ENCODE measurements at regions not wholly inside any gene's neighbourhood (a gene's known extent, or its start where the extent isn't known, plus 50 kb on each side); places are given as distances from the start of the nearest gene placed in this dataset.

DNA sequence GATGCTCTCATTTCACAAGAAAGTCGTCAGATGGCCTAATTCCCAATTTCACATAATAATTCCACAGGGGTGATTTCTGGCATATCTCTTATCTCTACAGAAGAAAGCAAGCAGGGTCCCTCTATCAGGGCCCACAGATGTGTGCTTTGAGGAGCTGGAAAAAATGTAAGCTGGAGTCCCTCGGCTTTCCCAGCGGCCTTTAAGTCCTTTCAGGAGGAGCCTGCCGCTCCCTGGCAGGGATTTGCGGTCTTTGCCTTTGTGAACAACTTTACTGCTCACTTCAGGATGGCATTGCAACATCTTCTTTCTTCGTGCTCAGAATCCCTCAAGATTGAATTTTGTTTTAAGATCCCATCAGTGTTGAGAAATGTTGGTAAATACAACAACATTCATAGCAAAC lies 83.0 kb downstream of the FZD10 start:
- CTCF ChIA-PET, result no interaction called here
- Mint-ChIP-seq H3K36me3 (no peaks in the 10 kb centered on the region), H3K4me3 (no peak overlapping the region), H3K27ac (no peak overlapping the region), H3K9me3 (ENCODE audit: low read depth) (peaks cover 11% of the 10 kb centered on the region), H3K27me3 (no peaks in the 10 kb centered on the region), H3K4me1 (no peaks in the 10 kb centered on the region)
- ATAC-seq (no peak), DNase-seq (no peak)

DNA sequence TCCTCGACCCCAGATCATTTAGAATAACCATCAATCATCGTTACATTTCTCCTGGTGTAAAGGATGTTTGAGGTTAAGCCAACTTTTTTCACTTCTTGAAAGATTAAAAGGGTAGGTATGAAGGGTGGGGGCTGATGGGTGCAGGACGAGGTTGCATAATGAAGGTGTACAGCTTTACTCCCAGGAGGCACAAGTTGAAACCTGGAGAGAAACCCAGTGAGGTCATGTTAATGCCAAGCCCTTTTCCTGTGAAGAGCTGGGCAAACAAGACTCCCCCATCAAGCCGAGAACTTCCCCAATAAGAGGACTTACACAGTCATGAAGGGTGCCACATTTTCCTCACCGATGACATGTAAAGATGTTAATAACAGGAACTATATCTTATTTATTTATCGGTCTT lies 84.3 kb downstream of the FZD10 start:
- no peaks in the 10 kb centered on the region for H3K4me1 Mint-ChIP-seq
- CTCF ChIA-PET, result no interaction called here
- H3K9me3 Mint-ChIP-seq (ENCODE audit: low read depth), result peaks cover 10% of the 10 kb centered on the region
- no peak for DNase-seq
- H3K27me3 Mint-ChIP-seq, result no peaks in the 10 kb centered on the region
- no peak overlapping the region for H3K4me3 Mint-ChIP-seq
- ATAC-seq, result no peak
- no peaks in the 10 kb centered on the region for H3K36me3 Mint-ChIP-seq
- no peak overlapping the region for H3K27ac Mint-ChIP-seq

DNA sequence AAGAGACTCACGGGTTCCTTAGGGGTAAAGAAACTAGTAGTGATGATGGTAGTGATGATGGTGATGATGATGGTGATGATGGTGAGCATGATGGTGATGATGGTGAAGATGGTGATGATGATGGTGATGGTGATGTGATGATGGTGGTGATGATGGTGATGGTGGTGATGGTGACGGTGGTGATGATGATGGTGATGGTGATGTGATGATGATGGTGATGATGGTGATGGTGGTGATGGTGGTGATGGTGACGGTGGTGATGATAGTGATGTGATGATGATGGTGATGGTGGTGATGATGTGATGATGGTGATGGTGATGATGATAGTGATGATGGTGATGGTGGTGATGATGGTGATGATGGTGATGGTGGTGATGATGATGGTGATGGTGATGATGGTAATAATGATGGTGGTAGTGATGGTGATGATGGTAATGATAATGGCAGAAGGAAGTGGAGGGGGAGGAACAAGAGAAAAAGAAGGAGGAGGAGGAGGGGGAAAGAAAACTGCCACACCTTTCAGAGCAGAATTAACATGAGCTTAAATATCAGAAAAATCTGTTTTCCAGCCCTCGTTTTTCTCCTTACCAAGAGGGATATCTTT lies 85.5 kb downstream of the FZD10 start:
- ATAC-seq (no peak), DNase-seq (no peak)
- CTCF ChIA-PET, result no interaction called here
- H3K27me3 Mint-ChIP-seq, result no peaks in the 10 kb centered on the region
- no peaks in the 10 kb centered on the region for H3K36me3 Mint-ChIP-seq
- no peaks in the 10 kb centered on the region for H3K4me1 Mint-ChIP-seq
- H3K4me3 Mint-ChIP-seq, result no peak overlapping the region
- H3K9me3 Mint-ChIP-seq (ENCODE audit: low read depth), result peaks cover 6% of the 10 kb centered on the region
- no peak overlapping the region for H3K27ac Mint-ChIP-seq

DNA sequence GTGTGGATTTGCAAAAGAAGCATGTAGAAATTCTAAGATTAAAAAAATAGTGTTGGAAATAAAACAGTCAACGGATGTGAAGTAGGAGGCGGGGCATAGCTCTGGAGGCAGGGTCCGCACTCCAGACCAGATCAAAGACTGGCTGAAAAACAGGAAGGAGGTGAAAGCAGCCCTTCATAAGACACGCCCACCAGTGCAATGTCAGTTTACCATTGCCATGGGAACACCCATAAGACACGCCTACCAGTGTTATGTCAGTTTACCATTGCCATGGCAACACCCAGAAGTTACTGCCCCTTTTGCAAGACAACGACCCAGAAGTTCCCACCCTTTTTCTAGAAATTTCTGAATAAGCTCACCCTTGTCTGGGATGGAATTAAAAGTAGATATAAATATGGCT lies 87.1 kb downstream of the FZD10 start:
- H3K36me3 Mint-ChIP-seq, result no peaks in the 10 kb centered on the region
- H3K4me3 Mint-ChIP-seq, result no peak overlapping the region
- H3K27ac Mint-ChIP-seq, result no peak overlapping the region
- DNase-seq (no peak), ATAC-seq (no peak)
- no peaks in the 10 kb centered on the region for H3K27me3 Mint-ChIP-seq
- CTCF ChIA-PET, result no interaction called here
- H3K4me1 Mint-ChIP-seq, result no peaks in the 10 kb centered on the region
- H3K9me3 Mint-ChIP-seq (ENCODE audit: low read depth), result peaks cover 9% of the 10 kb centered on the region

DNA sequence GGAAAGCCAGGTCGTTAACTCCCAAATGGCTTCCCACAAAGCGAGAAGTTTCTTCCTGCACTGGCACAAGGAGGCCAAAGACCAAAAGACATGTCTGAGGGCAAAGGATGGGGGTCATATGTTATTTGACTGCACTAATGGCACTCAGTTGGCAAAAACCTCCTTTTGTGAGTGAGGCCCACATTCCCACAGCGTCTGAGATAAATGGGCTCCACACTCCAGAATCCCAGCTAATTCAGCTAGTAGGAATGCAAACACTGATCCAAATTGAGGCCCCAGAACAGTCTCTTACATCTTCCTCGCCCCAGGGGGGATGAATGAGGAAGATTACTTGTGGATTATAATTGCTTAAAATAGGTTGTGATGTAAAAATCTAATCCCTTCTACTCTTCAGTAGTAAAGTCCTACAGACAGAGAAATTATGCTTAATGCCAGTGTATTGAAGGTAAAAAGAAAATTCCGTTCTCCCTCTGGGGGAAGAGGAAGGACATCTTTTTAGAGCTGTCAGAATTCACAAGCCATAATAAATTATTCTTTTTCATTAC lies 86.4 kb upstream of the PIWIL1 start:
- ATAC-seq (no peak), DNase-seq (no peak)
- CTCF ChIA-PET, result no interaction called here
- Mint-ChIP-seq H3K9me3 (ENCODE audit: low read depth) (peaks cover 9% of the 10 kb centered on the region), H3K27me3 (no peaks in the 10 kb centered on the region), H3K4me1 (no peaks in the 10 kb centered on the region), H3K27ac (no peak overlapping the region), H3K36me3 (no peaks in the 10 kb centered on the region), H3K4me3 (no peak overlapping the region)

DNA sequence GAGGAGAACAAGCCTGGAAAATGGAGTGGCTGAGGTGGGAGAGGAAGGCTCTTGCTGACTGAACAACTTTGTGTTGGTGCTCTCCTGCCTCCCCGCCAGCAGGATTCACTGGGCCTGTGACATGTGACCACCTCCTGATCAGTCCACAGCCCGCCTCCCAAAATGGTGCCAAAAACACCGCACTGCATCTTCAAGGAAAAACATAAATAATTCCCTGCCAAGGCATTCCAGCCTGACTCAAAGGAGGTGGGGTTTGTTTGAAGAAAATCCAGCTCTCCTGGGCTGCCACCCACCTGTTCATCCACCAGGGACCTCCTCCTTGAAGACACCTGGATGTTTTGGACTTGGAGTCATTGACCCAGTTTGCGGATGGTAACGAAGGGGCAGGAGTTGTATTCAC lies 83.8 kb upstream of the PIWIL1 start:
- H3K27me3 Mint-ChIP-seq, result no peaks in the 10 kb centered on the region
- DNase-seq, result no peak
- ATAC-seq, result no peak
- H3K4me1 Mint-ChIP-seq, result no peaks in the 10 kb centered on the region
- CTCF ChIA-PET, result no interaction called here
- peaks cover 5% of the 10 kb centered on the region for H3K9me3 Mint-ChIP-seq (ENCODE audit: low read depth)
- no peak overlapping the region for H3K27ac Mint-ChIP-seq
- H3K36me3 Mint-ChIP-seq, result no peaks in the 10 kb centered on the region
- no peak overlapping the region for H3K4me3 Mint-ChIP-seq

DNA sequence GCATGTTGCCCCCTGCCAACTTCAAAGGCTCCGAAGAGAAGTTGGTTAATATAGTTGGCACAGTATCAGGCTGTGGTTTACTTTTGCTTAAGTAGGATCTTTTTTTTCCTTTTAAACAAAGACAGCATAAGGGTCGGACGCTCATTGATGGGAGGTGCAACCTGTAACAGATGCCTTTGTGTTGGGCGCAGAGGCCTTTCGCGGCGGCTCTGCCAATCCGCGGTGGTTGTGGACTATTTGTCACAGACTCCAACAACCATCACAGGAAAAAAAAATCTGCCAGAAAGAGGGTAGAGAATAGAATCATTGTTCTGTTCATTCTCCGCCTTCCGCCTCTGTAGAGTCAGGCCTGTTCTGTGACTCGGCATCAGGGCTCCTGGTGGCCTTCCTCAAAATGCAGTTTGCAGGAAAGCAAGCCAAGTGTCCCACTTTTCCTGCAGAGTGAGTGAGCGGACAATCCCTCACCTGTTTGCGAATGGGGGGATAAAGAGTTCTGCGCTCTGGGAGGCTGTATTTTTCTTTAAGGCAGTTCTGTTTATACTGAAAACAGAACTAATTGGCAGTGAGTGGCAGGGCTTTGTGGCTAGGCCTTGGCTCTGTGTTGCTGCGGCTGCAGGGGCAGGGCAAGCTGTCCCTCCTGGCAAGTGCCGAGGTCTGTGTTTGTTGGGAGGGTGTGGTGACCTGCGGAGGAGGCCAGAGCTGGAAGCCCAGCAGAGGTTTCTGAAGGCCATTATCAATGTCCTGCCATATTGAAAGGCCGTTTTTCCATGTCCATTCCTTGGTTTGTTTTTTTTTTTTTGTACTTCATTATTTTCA lies 83.0 kb upstream of the PIWIL1 start:
- H3K4me3 Mint-ChIP-seq, result no peak overlapping the region
- no peaks in the 10 kb centered on the region for H3K4me1 Mint-ChIP-seq
- CTCF ChIA-PET, result no interaction called here
- DNase-seq, result no peak
- peaks cover 5% of the 10 kb centered on the region for H3K9me3 Mint-ChIP-seq (ENCODE audit: low read depth)
- ATAC-seq, result no peak
- H3K27ac Mint-ChIP-seq, result no peak overlapping the region
- H3K36me3 Mint-ChIP-seq, result no peaks in the 10 kb centered on the region
- no peaks in the 10 kb centered on the region for H3K27me3 Mint-ChIP-seq

DNA sequence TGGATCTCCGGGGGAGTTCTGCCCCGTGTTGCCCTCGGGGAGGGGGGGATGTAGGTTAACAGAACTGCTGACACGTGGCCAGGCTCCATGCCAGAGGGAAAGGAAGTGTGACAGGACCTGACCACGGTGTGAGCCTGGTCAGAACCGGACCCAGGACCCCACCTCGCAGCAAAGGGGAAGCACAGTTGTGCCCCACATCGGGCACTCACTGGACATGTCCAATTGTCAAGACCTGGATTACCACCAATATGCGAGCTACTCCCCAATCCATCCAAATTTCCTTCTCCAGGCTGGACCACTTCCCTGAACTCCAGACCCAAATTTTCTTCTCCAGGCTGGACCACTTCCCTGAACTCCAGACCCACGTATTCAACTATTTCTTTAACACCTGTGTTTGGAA lies 78.8 kb upstream of the PIWIL1 start:
- Mint-ChIP-seq H3K9me3 (ENCODE audit: low read depth) (peaks cover 2% of the 10 kb centered on the region), H3K4me3 (no peak overlapping the region), H3K27ac (no peak overlapping the region), H3K4me1 (no peaks in the 10 kb centered on the region), H3K27me3 (no peaks in the 10 kb centered on the region), H3K36me3 (no peaks in the 10 kb centered on the region)
- CTCF ChIA-PET, result no interaction called here
- no peak for ATAC-seq
- DNase-seq, result no peak

DNA sequence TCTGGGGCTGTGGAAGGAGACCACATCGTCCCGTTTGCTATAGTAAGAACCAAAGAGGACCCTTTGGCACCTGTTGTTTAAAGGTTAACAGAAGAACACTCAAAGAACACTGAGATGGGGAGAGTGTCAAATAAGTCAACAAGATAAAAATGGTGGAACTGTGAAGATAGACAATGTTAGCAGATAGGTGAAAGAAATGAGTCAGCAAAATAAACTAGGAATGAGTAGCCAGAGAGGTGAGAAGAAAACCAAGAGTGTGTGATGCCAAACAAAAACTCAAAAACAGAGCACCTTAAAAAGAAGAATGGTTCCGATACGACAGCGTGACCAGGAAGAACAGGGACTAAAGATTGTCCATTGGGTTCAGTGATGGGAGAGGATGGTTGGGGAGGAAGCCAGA lies 74.7 kb upstream of the PIWIL1 start:
- Mint-ChIP-seq H3K27ac (no peak overlapping the region), H3K36me3 (no peaks in the 10 kb centered on the region), H3K4me1 (no peaks in the 10 kb centered on the region), H3K4me3 (no peak overlapping the region), H3K9me3 (ENCODE audit: low read depth) (peaks cover 4% of the 10 kb centered on the region), H3K27me3 (no peaks in the 10 kb centered on the region)
- no peak for ATAC-seq
- CTCF ChIA-PET, result no interaction called here
- DNase-seq, result no peak

DNA sequence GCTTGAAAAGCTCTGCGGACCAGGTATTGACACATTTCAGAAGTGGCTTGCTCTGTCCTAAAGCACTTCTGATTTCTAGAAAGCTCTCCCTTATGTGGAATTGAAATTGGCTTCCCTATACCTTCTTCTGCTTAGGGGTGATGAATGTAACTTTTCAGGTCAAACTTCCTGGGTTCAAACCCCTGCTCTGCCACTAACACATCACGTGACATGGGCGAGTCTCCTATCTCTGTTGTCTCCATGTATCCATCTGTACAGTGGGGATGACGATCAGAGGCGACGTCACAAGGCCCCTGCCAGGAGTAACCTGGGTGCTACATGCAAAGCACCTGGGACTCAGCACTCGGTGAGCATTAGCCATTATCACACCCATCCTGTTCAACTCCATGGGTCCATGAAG lies 73.7 kb upstream of the PIWIL1 start:
- H3K27ac Mint-ChIP-seq, result no peak overlapping the region
- CTCF ChIA-PET, result no interaction called here
- no peaks in the 10 kb centered on the region for H3K4me1 Mint-ChIP-seq
- no peaks in the 10 kb centered on the region for H3K27me3 Mint-ChIP-seq
- ATAC-seq, result no peak
- DNase-seq, result no peak
- no peaks in the 10 kb centered on the region for H3K36me3 Mint-ChIP-seq
- no peak overlapping the region for H3K4me3 Mint-ChIP-seq
- peaks cover 2% of the 10 kb centered on the region for H3K9me3 Mint-ChIP-seq (ENCODE audit: low read depth)

DNA sequence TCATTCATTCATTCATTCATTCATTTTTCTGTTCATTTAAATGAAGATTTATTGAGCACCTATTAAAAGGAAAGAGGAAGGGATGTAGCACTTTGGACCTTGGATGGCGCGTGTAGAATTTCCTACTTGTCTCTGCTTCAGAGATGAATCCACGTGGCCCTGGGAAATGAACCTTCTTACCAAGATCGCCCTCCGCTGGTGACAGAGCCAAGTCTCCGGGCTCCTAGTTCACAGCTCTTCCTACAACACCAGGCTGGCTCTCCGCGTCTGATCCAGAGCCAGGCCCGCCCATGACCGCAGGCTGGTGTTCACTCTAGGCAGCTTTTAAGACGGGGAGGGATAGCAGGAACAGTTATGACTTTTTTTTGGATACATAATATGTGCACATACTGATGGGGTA lies 70.9 kb upstream of the PIWIL1 start:
- no peak overlapping the region for H3K27ac Mint-ChIP-seq
- H3K9me3 Mint-ChIP-seq (ENCODE audit: low read depth), result peaks cover 2% of the 10 kb centered on the region
- DNase-seq (no peak), ATAC-seq (no peak)
- no peaks in the 10 kb centered on the region for H3K36me3 Mint-ChIP-seq
- CTCF ChIA-PET, result no interaction called here
- no peaks in the 10 kb centered on the region for H3K27me3 Mint-ChIP-seq
- no peak overlapping the region for H3K4me3 Mint-ChIP-seq
- no peaks in the 10 kb centered on the region for H3K4me1 Mint-ChIP-seq

DNA sequence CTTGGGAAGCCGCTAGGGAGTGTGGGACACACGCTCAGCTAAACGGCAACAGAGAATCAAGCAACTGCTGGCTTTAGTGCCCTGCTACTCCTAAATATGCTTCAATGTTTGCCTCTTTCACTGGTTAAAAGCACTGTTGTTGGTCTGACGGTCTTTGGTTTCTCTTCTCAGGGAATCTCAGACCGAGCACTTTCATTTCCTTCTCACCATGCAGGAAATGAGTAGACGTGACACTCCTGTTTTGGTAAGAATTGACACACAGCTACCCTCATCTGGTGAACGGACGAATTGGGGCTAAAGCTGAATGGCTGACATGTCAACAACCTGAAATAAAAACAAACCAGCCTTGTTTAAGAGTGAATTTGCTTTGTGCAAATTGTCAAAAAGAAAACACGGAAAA lies 57.5 kb upstream of the PIWIL1 start:
- Mint-ChIP-seq H3K4me1 (peaks cover 4% of the 10 kb centered on the region), H3K4me3 (no peak overlapping the region), H3K9me3 (ENCODE audit: low read depth) (peaks cover 14% of the 10 kb centered on the region), H3K27me3 (no peaks in the 10 kb centered on the region), H3K27ac (peak overlapping the region; percentile 35), H3K36me3 (no peaks in the 10 kb centered on the region)
- CTCF ChIA-PET, result interaction anchor here (0.8 to 1.2 kb wide), 3 partner anchors 9 to 53 kb away, joined by 3 to 5 read pairs (median 3); no protein-coding TSS in a partner anchor
- DNase-seq (peak; percentile 46), ATAC-seq (peak; percentile 57)

DNA sequence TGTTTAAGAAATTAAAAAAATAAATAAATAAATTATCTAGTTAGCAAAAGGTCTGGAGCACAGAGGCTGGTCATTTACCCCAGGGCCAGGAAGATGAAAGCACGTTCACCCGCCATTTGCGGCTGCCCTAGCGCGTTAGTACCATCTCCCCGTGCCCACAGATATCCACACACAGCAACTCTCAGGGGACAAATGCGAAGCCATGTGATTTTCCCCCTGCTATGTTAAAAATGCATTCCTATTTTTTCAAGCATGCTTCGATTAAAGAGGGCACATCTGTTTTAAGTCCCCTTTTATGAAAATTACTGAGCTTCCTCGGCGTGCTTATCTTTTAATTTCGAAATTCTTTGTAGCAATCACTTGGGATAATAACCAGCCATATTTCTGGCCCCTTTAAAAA lies 56.9 kb upstream of the PIWIL1 start:
- CTCF ChIA-PET, result interaction anchor here (0.8 kb wide), 1 partner anchor 19 kb away, joined by 3 read pairs; no protein-coding TSS in a partner anchor
- Mint-ChIP-seq H3K9me3 (ENCODE audit: low read depth) (peaks cover 14% of the 10 kb centered on the region), H3K27me3 (no peaks in the 10 kb centered on the region)

DNA sequence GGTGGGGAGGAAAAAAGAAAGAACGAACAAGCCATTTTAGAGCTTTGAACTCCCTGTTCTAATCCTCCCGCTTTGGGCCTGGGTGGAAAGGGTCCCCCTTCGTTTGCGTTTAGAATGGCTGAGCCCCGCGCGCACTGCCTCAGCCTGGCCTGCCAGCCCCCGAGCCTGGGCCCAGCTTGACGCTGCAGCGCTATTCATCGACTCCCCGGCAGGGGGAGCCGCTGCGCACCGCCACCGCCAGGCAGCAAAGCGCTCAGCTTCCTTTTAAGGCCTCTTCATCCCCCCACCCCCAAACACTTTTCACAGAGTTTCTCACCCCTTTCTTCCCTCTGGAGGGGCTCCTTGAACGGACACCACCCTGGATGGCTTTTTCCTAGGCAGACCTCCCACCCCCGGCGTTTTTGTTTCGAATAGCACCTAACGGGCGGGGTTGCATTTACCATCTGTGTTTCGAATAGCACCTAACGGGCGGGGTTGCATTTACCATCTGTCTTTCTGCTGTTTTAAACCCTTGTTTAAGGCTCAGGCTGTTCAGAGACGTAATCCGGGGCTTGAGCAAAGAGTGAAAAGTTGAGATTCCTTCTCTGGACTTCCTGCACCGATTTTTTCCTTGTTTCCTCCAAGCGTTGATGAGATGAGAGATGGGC lies 56.4 kb upstream of the PIWIL1 start:
- H3K27ac Mint-ChIP-seq, result no peak overlapping the region
- ATAC-seq, result no peak

More for the DNA sequence above, 56.9 kb upstream of the PIWIL1 start:
- Mint-ChIP-seq H3K4me3 (no peak overlapping the region), H3K36me3 (no peaks in the 10 kb centered on the region), H3K27ac (no peak overlapping the region), H3K4me1 (peaks cover 4% of the 10 kb centered on the region)
- no peak for DNase-seq
- ATAC-seq, result no peak

More for the DNA sequence above, 56.4 kb upstream of the PIWIL1 start:
- H3K4me1 Mint-ChIP-seq, result peaks cover 4% of the 10 kb centered on the region
- no peak overlapping the region for H3K4me3 Mint-ChIP-seq
- H3K27me3 Mint-ChIP-seq, result no peaks in the 10 kb centered on the region
- DNase-seq, result no peak
- H3K9me3 Mint-ChIP-seq (ENCODE audit: low read depth), result peaks cover 14% of the 10 kb centered on the region
- no peaks in the 10 kb centered on the region for H3K36me3 Mint-ChIP-seq
- CTCF ChIA-PET, result interaction anchor here (0.8 kb wide), 1 partner anchor 20 kb away, joined by 3 read pairs; no protein-coding TSS in a partner anchor
